ENCODE measurements at regions not wholly inside any gene's neighbourhood (a gene's known extent, or its start where the extent isn't known, plus 50 kb on each side); places are given as distances from the start of the nearest gene placed in this dataset.

DNA sequence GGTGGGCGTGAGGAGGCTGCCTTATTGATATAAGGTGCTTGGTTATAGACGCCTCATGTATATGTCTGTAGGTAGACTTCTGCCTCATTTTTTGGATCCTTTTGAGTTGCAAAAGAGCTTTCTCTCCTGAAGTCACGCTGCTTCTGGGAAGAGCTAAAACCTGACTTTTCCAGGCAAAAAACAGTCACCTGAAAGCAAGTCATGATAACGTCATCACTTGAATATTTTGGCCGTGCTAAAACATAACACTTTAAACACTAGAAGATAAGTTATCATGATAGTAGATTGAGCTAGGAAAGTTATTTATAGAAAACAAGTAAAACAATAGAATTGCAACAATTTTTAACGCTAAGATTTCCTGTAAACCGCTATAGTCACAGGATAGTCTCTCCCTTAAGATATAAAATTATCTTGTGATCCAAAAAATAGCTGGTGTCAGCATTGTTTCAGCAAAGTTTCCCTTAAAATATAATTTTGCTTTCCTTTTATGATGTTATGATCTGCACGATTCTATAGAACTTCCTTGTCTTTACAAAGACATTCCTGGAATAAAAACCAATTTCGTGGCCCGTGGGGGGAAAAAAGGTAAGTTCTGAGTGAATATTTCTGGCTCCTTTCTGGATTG lies 69.0 kb upstream of the AKAP12 start:
- Histone ChIP-seq H3K9me3 (ENCODE audit: low read length) (no peaks in the 10 kb centered on the region), H2AFZ (ENCODE audit: low read length) (no peak overlapping the region), H3K4me3 (replicated peaks in 1 of 3; ENCODE audit: insufficient read depth in 1 of 3, low read depth in 2 of 3, low read length in 3 of 3) (no peak overlapping the region), H3K36me3 (replicated peaks in 1 of 2; ENCODE audit: control insufficient read depth in 1 of 2, insufficient read depth in 2 of 2, low read length in 2 of 2) (no peaks in the 10 kb centered on the region), H3K27me3 (ENCODE audit: control insufficient read depth in 1 of 2, insufficient read depth in 2 of 2, low read length in 2 of 2) (0 out of 5 replicates have a peak, but pooled peaks cover 0 to 3% of the 10 kb centered on the region in 2 experiments), H3K4me2 (ENCODE audit: low read depth, low read length) (no peak overlapping the region), H4K20me1 (ENCODE audit: insufficient read depth, low read length) (no peaks in the 10 kb centered on the region), H3K9ac (ENCODE audit: insufficient read depth, low read depth, low read length) (no peak overlapping the region), H3K4me1 (ENCODE audit: insufficient read depth, low read length) (peaks cover 12% of the 10 kb centered on the region), H3K79me2 (ENCODE audit: insufficient read depth, low read length) (no peaks in the 10 kb centered on the region), H3K27ac (ENCODE audit: extremely low read length, insufficient read depth, low read length) (no peak overlapping the region)
- ChIA-PET CTCF (ENCODE audit: low intra/inter-chr PET ratio, low total read pairs) (no interaction called here), POLR2A (no interaction called here)
- WGBS (ENCODE audit: low lambda C conversion rate): 51% methylated on average over 10 of the region's 10 CpGs
- BruUV-seq (replicated peaks): no TSS peak
- FAIRE-seq (no peak), DNase-seq (ENCODE audit: low spot score) (no peak), ATAC-seq (no peak)
- intact Hi-C loops (cut with micrococcal nuclease; ENCODE audit: unreplicated experiment): no loop called here
- TF ChIP-seq MAFK (conservative IDR thresholded peaks at IDR 0.05 in 1 of 2, IDR thresholded peaks at IDR 0.05 in 1 of 2; ENCODE audit: low read length in 2 of 2): peak; percentile 62 to 86; a peak in 3 of 4 replicates
- peak; percentile 73 for TF ChIP-seq MAFF (IDR thresholded peaks at IDR 0.05; ENCODE audit: low read depth, low read length)
- no peak for TF ChIP-seq SIN3B (IDR thresholded peaks at IDR 0.05; ENCODE audit: low read length)
- peak; percentile 57 for TF ChIP-seq CREB1 (IDR thresholded peaks at IDR 0.05)
- TF ChIP-seq CREB1 (CRISPR knock-in tag; IDR thresholded peaks at IDR 0.05): no peak
- no peak for TF ChIP-seq PHF20 (CRISPR knock-in tag; IDR thresholded peaks at IDR 0.05)
- TF ChIP-seq ATF7 (IDR thresholded peaks at IDR 0.05): peak; percentile 48
- TF ChIP-seq ATF7 (CRISPR knock-in tag; IDR thresholded peaks at IDR 0.05): no peak
- TF ChIP-seq ZFP62 (CRISPR knock-in tag; IDR thresholded peaks at IDR 0.05): no peak
- in situ Hi-C loops (cut with HindIII; ENCODE audit: extremely low pct_ligation_motif_present, low pct_unique_long_range_greater_than_20kb): no loop called here

DNA sequence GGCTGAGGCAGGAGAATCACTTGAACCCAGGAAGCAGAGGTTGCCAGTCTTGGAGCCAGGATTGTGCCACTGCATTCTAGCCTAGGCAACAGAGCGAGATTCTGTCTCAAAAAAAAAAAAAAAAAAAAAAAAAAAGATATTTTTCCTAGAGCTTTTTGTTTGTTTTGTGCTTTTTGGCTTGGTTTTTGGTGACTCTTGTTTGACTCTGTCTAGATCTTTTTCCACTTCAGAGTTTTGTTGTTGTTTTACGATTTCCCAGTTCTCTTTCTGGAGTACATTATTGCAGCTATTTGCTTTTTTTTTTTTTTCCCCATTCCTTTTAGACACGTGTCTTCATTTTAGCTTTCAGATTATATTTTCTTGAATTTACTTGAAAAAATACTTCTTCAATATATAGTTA lies 67.0 kb upstream of the AKAP12 start:
- Histone ChIP-seq H3K4me1 (ENCODE audit: insufficient read depth, low read length) (peaks cover 5% of the 10 kb centered on the region), H3K9ac (ENCODE audit: insufficient read depth, low read depth, low read length) (no peak overlapping the region), H3K9me3 (ENCODE audit: low read length) (no peaks in the 10 kb centered on the region), H3K79me2 (ENCODE audit: insufficient read depth, low read length) (no peaks in the 10 kb centered on the region), H3K27ac (ENCODE audit: extremely low read length, insufficient read depth, low read length) (no peak overlapping the region), H3K36me3 (replicated peaks in 1 of 2; ENCODE audit: control insufficient read depth in 1 of 2, insufficient read depth in 2 of 2, low read length in 2 of 2) (no peaks in the 10 kb centered on the region), H3K4me3 (replicated peaks in 1 of 3; ENCODE audit: insufficient read depth in 1 of 3, low read depth in 2 of 3, low read length in 3 of 3) (no peak overlapping the region), H3K4me2 (ENCODE audit: low read depth, low read length) (no peak overlapping the region), H2AFZ (ENCODE audit: low read length) (no peak overlapping the region), H4K20me1 (ENCODE audit: insufficient read depth, low read length) (no peaks in the 10 kb centered on the region), H3K27me3 (ENCODE audit: control insufficient read depth in 1 of 2, insufficient read depth in 2 of 2, low read length in 2 of 2) (peaks cover 0 to 3% of the 10 kb centered on the region in 2 experiments; a peak in 1 of 5 replicates)
- DNase-seq (ENCODE audit: low spot score) (no peak), ATAC-seq (no peak), FAIRE-seq (no peak)
- no TSS peak for BruUV-seq (replicated peaks)
- ChIA-PET POLR2A (no interaction called here), CTCF (ENCODE audit: low intra/inter-chr PET ratio, low total read pairs) (no interaction called here)
- intact Hi-C loops (cut with micrococcal nuclease; ENCODE audit: unreplicated experiment) (no loop called here), in situ Hi-C loops (cut with HindIII; ENCODE audit: extremely low pct_ligation_motif_present, low pct_unique_long_range_greater_than_20kb) (no loop called here)
- TF ChIP-seq KMT2B (CRISPR knock-in tag; IDR thresholded peaks at IDR 0.05) (no peak), ZBTB25 (CRISPR knock-in tag; IDR thresholded peaks at IDR 0.05) (no peak), ZMAT3 (CRISPR knock-in tag; conservative IDR thresholded peaks at IDR 0.05) (no peak), ARNT (IDR thresholded peaks at IDR 0.05) (no peak), ISX (CRISPR knock-in tag; conservative IDR thresholded peaks at IDR 0.05) (no peak), ATF5 (CRISPR knock-in tag; IDR thresholded peaks at IDR 0.05; ENCODE audit: low read depth) (no peak), TRAFD1 (CRISPR knock-in tag; IDR thresholded peaks at IDR 0.05; ENCODE audit: borderline replicate concordance) (no peak), TBX2 (CRISPR knock-in tag; IDR thresholded peaks at IDR 0.05; ENCODE audit: borderline replicate concordance) (no peak), ZNF792 (CRISPR knock-in tag; IDR thresholded peaks at IDR 0.05) (no peak)
- 10% methylated on average over 3 of the region's 3 CpGs for WGBS (ENCODE audit: low lambda C conversion rate)

Data from HepG2 (cell line).